Fibroblast of skin of right quadriceps (primary cell): ENCODE measurements at regions not wholly inside any gene's neighbourhood (a gene's known extent, or its start where the extent isn't known, plus 50 kb on each side); places are given as distances from the start of the nearest gene placed in this dataset.

Experiments
- DNase-seq: peaks from one replicate; pipeline ENCODE4 v3.0.0-alpha.2; 2013

DNA sequence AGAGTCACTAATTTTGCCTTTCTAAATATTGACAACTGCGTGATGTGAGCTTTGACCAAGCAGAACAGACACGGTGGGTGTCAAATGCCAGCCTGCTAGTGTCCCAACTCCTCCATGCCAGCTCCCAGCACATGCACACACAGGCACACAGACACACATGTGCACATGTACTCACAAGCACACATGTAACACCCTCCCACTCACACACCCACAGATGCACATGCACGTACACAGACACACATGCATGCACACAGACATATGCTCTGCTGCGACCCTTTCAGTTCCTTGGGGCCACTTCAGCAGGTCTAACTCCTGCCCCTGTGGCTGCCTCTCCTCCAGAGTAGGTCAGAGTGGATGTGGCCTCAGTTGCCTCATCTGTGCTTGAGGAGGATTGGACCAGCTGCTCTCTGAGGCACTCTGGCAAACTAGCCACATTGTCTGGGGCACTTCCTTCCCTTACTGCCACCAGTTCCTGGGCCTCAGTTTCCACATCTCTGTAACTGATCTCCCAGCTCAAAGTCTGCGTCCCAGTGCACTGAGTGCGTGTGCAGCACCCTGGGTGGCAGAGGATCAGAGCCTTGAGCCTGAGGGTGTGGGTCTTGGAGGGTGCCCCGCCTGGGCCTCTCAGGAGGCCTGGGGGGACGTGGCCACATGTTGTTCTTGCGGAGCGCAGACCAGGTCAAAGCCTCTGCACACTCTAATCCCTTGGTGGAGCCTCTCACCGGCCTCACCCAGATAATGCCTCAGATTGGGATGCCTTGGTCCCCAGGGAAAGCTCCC, 55.0 kb upstream of the PRR23E start:
- no peak for DNase-seq

DNA sequence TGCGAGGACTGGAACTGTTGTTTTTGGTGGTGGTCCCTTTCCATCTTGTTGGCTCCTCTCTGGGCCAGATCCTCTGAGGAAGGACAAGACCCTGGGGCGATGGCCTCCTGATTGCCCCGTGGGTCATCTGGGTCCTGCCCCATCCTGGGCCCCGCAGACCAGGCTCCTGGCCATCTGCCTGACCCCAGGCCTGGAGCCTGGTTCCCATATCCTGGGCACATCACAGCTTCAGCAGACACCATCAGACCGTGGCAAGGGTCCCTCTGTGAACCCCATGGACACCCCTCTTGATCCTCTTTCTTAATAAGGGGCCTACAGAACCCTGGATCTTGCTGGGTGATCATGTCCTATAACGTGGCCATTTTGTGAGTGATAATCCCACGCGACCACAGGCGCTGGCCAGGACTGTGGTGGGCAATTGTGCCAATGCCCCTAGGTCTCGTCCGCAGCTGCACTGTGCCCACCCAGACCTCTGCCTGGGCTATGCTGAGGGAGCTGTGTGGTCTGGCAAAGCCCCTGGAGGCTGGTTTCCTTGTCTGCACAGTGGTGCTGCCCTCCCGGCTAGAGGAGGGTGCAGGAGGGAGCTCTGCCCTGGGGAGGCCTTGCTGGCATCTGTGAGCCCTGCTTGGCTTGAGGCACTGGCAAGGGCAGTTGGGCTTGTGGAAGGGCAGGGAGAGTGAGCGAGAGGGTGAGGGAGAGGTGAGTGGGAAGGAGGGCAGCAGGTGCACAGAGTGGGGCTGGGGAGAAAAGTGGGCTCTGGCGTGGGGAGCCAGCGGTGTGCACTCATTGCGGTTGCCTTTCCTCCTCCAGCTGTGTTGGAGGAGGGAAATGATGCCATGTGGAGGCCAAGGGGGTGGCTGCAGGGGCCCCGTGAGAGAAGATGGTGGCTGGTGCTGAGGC, 53.1 kb upstream of the PRR23E start:
- no peak for DNase-seq

DNA sequence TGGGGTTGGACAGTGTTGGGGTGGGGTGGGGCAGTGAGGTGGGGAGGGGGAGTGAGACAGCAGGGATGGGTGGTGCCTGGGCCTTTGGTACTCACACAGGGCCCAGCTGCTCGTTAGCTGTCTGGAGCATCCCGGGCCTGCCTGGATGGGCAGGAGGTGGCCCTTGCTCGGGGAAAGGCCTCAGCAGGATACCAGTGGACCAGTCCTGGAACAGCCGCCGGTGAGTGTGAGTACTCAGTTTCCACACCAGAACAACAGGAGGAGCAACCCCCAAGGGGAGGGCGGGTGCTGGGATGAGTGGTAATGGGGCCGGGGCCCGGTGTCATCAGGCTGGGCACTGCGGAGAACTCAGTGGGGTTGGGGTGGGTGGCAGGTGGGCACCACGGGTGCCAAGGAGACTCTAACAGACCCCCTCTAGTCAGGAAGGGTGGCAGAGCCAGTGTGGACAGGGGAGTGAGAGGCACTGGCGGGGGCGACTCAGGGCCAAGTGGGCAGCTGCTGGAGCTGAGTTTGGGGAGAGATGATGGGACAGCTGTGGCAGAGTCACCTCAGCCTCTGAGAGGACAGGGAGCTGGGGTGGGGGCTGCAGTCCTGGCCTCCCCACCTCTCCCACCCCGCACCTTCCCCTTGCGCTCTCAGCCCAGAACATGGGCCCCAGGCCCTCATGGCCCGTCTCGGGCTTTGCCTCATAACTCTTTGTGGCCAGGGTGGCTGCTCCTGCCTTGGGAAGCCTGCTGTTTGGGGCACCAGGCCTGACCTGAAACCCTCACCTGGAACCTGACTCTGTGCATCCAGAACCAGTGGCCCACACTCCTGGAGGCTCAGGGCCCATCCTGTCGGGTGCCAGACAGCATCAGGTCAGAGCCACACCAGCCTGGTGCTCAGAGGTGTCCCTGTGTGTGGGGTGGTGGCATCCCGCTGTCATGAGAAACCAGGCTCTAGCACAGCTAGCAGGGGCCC, 52.1 kb upstream of the PRR23E start:
- DNase-seq = no peak

DNA sequence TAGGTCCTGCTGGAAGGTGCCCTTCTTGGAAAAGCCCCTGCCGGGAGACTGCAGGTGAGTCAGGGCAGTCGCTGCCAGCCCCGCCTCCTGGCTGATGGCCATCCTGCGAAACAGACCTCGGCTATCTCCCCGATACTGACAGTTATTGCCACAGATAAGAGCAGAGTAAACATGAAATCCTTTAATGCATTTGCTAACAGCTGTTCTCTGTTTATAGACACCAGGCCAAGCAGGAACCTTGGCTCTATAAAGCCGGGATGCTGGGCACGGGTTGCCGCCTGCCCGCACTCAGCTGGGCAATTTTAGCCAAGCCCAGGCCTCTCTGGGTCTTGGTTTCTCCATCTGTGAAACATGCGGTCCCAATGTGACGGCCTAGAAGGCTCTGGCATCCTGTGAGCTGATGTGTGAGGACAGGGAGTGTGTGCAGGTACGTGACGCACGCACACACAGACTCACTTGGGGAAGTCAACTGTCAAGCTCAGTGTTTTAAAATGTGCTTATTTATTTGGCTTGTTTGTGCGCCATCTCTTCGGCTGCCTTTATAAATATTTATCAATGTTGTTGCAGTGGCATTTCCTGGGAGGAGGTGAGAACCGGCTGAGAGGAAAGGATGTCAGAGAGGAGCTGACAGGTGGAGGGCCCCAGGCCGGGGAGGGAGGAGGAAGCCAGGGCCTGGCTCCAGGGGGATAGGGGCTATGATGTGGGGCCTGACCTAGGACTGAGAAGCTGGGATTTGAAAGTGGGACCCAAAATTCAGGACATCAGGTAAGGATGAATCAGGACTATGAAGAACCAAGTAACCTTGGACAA, 50.8 kb upstream of the PRR23E start:
- no peak for DNase-seq
